CD8-positive, alpha-beta memory T cell (primary cell): ENCODE measurements at regions not wholly inside any gene's neighbourhood (a gene's known extent, or its start where the extent isn't known, plus 50 kb on each side); places are given as distances from the start of the nearest gene placed in this dataset.

Source experiments
- CTCF ChIA-PET: fragments of 350-600 bp; sonication (Branson Sonifier 250); formaldehyde crosslinking; loops from one replicate; lab custom pipeline; 2021; ENCODE audit warnings: antibody characterized with exemption; lab: Charles Lee
- POLR2A ChIA-PET: fragments of 350-600 bp; sonication (Branson Sonifier 250); formaldehyde crosslinking; loops from one replicate; lab custom pipeline; 2021; ENCODE audit warnings: antibody characterized with exemption; lab: Charles Lee
- DNase-seq, 5 donors: peaks; one replicate each; pipeline versions ENCODE4 v3.0.0 to v3.0.0-alpha.2; 2020 to 2022; ENCODE audit warnings: mixed read lengths in 1 of 5
- H3K27ac ChIP-seq: one replicate; pipeline ENCODE4 v1.7.0; 2013; ENCODE audit warnings: low read depth, mild to moderate bottlenecking, low read length, moderate library complexity
- H3K27me3 ChIP-seq: 2 replicates; pipeline ENCODE4 v1.7.0; 2013; ENCODE audit warnings: low read length, mild to moderate bottlenecking; ENCODE audit not compliant: insufficient read depth, poor library complexity, severe bottlenecking
- H3K36me3 ChIP-seq: 2 replicates; pipeline ENCODE4 v1.7.0; 2013; ENCODE audit warnings: mild to moderate bottlenecking, low read length, moderate library complexity; ENCODE audit not compliant: insufficient read depth
- H3K4me1 ChIP-seq: 2 replicates; pipeline ENCODE4 v1.7.0; 2013; ENCODE audit warnings: mild to moderate bottlenecking, low read length, moderate library complexity; ENCODE audit not compliant: insufficient read depth
- H3K4me3 ChIP-seq: 2 replicates; pipeline ENCODE4 v1.7.0; 2013; ENCODE audit warnings: mild to moderate bottlenecking, low read length
- H3K9me3 ChIP-seq: 2 replicates; pipeline ENCODE4 v1.7.0; 2013; ENCODE audit warnings: mild to moderate bottlenecking, low read length
- H3K27ac Mint-ChIP-seq, 8 donors: one replicate each; pipeline ENCODE4 v1.8.0; 2020 to 2021; ENCODE audit warnings: mixed read lengths in 8 of 8, mild to moderate bottlenecking in 6 of 8, inconsistent platforms in 3 of 8, moderate library complexity in 3 of 8
- H3K27me3 Mint-ChIP-seq, 2 donors: one replicate each; pipeline ENCODE4 v1.8.0; 2020 to 2021; ENCODE audit warnings: mixed read lengths in 2 of 2, mild to moderate bottlenecking in 1 of 2, moderate library complexity in 1 of 2
- H3K36me3 Mint-ChIP-seq, 3 donors: one replicate each; pipeline ENCODE4 v1.8.0; 2020 to 2021; ENCODE audit warnings: mixed read lengths in 3 of 3, inconsistent platforms in 1 of 3, mild to moderate bottlenecking in 1 of 3
- H3K4me1 Mint-ChIP-seq, 3 donors: one replicate each; pipeline ENCODE4 v1.8.0; 2020 to 2021; ENCODE audit warnings: mixed read lengths in 3 of 3, inconsistent platforms in 1 of 3, mild to moderate bottlenecking in 1 of 3
- H3K4me3 Mint-ChIP-seq, 7 donors: one replicate each; pipeline ENCODE4 v1.8.0; 2020 to 2021; ENCODE audit warnings: mixed read lengths in 7 of 7, mild to moderate bottlenecking in 6 of 7, moderate library complexity in 4 of 7, inconsistent platforms in 2 of 7
- H3K9me3 Mint-ChIP-seq, 5 donors: one replicate each; pipeline ENCODE4 v1.8.0; 2020 to 2022; ENCODE audit warnings: mixed read lengths in 5 of 5, mild to moderate bottlenecking in 3 of 5, moderate library complexity in 2 of 5, inconsistent platforms in 1 of 5

- Mint-ChIP-seq H3K4me3 (no peak overlapping the region), H3K36me3 (no peaks in the 10 kb centered on the region), H3K9me3 (no peaks in the 10 kb centered on the region), H3K27me3 (peaks cover 2 to 9% of the 10 kb centered on the region in 2 donors), H3K27ac (peak overlapping the region in 1 of 8 donors; percentile 58), H3K4me1 (no peaks in the 10 kb centered on the region)
- CTCF ChIA-PET: interaction anchor here (0.9 to 1.3 kb wide), 2 partner anchors 8 to 19 kb away, joined by 3 read pairs; no protein-coding TSS in a partner anchor
- no peaks in the 10 kb centered on the region for H3K27me3 ChIP-seq
- H3K27ac ChIP-seq: no peak overlapping the region
- POLR2A ChIA-PET: no interaction called here
- no peak overlapping the region for H3K4me3 ChIP-seq
- H3K9me3 ChIP-seq: no peaks in the 10 kb centered on the region
- no peak for DNase-seq
- H3K4me1 ChIP-seq: no peaks in the 10 kb centered on the region
- no peaks in the 10 kb centered on the region for H3K36me3 ChIP-seq
Measured at GRCh38 chr17:33981711-33982601, 273.1 kb upstream of the CCL2 start.

GRCh38 chr17:33982909-33983308, 272.2 kb upstream of the CCL2 start:
- H3K4me1 ChIP-seq: no peaks in the 10 kb centered on the region
- ChIA-PET CTCF (interaction anchor here (1.3 kb wide), 1 partner anchor 20 kb away, joined by 3 read pairs; no protein-coding TSS in a partner anchor), POLR2A (no interaction called here)
- no peaks in the 10 kb centered on the region for H3K36me3 Mint-ChIP-seq
- no peaks in the 10 kb centered on the region for H3K36me3 ChIP-seq
- no peak overlapping the region for H3K27ac ChIP-seq
- no peak for DNase-seq
- no peaks in the 10 kb centered on the region for H3K4me1 Mint-ChIP-seq
- no peaks in the 10 kb centered on the region for H3K9me3 ChIP-seq
- H3K9me3 Mint-ChIP-seq: peaks cover 0 to 2% (median 0%) of the 10 kb centered on the region in 5 donors
- peaks cover 5 to 12% of the 10 kb centered on the region in 2 donors for H3K27me3 Mint-ChIP-seq
- H3K4me3 Mint-ChIP-seq: no peak overlapping the region
- no peak overlapping the region for H3K27ac Mint-ChIP-seq
- no peak overlapping the region for H3K4me3 ChIP-seq
- no peaks in the 10 kb centered on the region for H3K27me3 ChIP-seq

- no peaks in the 10 kb centered on the region for H3K4me1 Mint-ChIP-seq
- peaks cover 0 to 2% (median 0%) of the 10 kb centered on the region in 5 donors for H3K9me3 Mint-ChIP-seq
- H3K27ac ChIP-seq: no peak overlapping the region
- DNase-seq: no peak
- no peaks in the 10 kb centered on the region for H3K9me3 ChIP-seq
- H3K27me3 Mint-ChIP-seq: peaks cover 8 to 17% of the 10 kb centered on the region in 2 donors
- H3K27ac Mint-ChIP-seq: no peak overlapping the region
- H3K4me1 ChIP-seq: no peaks in the 10 kb centered on the region
- H3K36me3 Mint-ChIP-seq: peaks cover 0 to 2% (median 0%) of the 10 kb centered on the region in 3 donors
- POLR2A ChIA-PET: no interaction called here
- no peaks in the 10 kb centered on the region for H3K36me3 ChIP-seq
- H3K4me3 Mint-ChIP-seq: no peak overlapping the region
- no peak overlapping the region for H3K4me3 ChIP-seq
- H3K27me3 ChIP-seq: no peaks in the 10 kb centered on the region
- CTCF ChIA-PET: no interaction called here
Measured at GRCh38 chr17:33983824-33984574, 271.1 kb upstream of the CCL2 start.

- Histone ChIP-seq H3K36me3 (no peaks in the 10 kb centered on the region), H3K27me3 (no peaks in the 10 kb centered on the region), H3K4me1 (no peaks in the 10 kb centered on the region), H3K9me3 (no peaks in the 10 kb centered on the region), H3K4me3 (no peak overlapping the region), H3K27ac (no peak overlapping the region)
- Mint-ChIP-seq H3K27me3 (peaks cover 7 to 23% of the 10 kb centered on the region in 2 donors), H3K4me3 (no peak overlapping the region), H3K9me3 (peaks cover 0 to 2% (median 0%) of the 10 kb centered on the region in 5 donors), H3K4me1 (no peaks in the 10 kb centered on the region), H3K27ac (no peak overlapping the region), H3K36me3 (peaks cover 0 to 3% (median 0%) of the 10 kb centered on the region in 3 donors)
- ChIA-PET CTCF (no interaction called here), POLR2A (no interaction called here)
- no peak for DNase-seq
Measured at GRCh38 chr17:33986088-33986487, 269.0 kb upstream of the CCL2 start.

- Histone ChIP-seq H3K27me3 (no peaks in the 10 kb centered on the region), H3K9me3 (no peaks in the 10 kb centered on the region), H3K27ac (no peak overlapping the region), H3K36me3 (no peaks in the 10 kb centered on the region), H3K4me3 (no peak overlapping the region), H3K4me1 (no peaks in the 10 kb centered on the region)
- no peak for DNase-seq
- Mint-ChIP-seq H3K27ac (no peak overlapping the region), H3K9me3 (peaks cover 0 to 2% (median 0%) of the 10 kb centered on the region in 5 donors), H3K4me3 (no peak overlapping the region), H3K36me3 (peaks cover 0 to 3% (median 0%) of the 10 kb centered on the region in 3 donors), H3K4me1 (no peaks in the 10 kb centered on the region), H3K27me3 (peaks cover 7 to 21% of the 10 kb centered on the region in 2 donors)
- POLR2A ChIA-PET: no interaction called here
- CTCF ChIA-PET: no interaction called here
Measured at GRCh38 chr17:33986566-33986965, 268.5 kb upstream of the CCL2 start.

- H3K27ac Mint-ChIP-seq: no peak overlapping the region
- Histone ChIP-seq H3K4me3 (no peak overlapping the region), H3K27me3 (no peaks in the 10 kb centered on the region), H3K4me1 (no peaks in the 10 kb centered on the region), H3K36me3 (no peaks in the 10 kb centered on the region), H3K9me3 (no peaks in the 10 kb centered on the region), H3K27ac (no peak overlapping the region)
- peaks cover 7 to 21% of the 10 kb centered on the region in 2 donors for H3K27me3 Mint-ChIP-seq
- H3K9me3 Mint-ChIP-seq: peaks cover 0 to 2% (median 0%) of the 10 kb centered on the region in 5 donors
- H3K4me3 Mint-ChIP-seq: no peak overlapping the region
- peaks cover 0 to 3% (median 0%) of the 10 kb centered on the region in 3 donors for H3K36me3 Mint-ChIP-seq
- DNase-seq: no peak
- ChIA-PET POLR2A (no interaction called here), CTCF (no interaction called here)
- no peaks in the 10 kb centered on the region for H3K4me1 Mint-ChIP-seq
Measured at GRCh38 chr17:33987162-33987561, 267.9 kb upstream of the CCL2 start.

- Mint-ChIP-seq H3K4me3 (no peak overlapping the region), H3K36me3 (peaks cover 0 to 3% (median 0%) of the 10 kb centered on the region in 3 donors), H3K4me1 (no peaks in the 10 kb centered on the region), H3K27me3 (peaks cover 7 to 21% of the 10 kb centered on the region in 2 donors), H3K27ac (no peak overlapping the region), H3K9me3 (peaks cover 0 to 2% (median 0%) of the 10 kb centered on the region in 5 donors)
- Histone ChIP-seq H3K27ac (no peak overlapping the region), H3K36me3 (no peaks in the 10 kb centered on the region), H3K4me1 (no peaks in the 10 kb centered on the region), H3K27me3 (no peaks in the 10 kb centered on the region), H3K9me3 (no peaks in the 10 kb centered on the region), H3K4me3 (no peak overlapping the region)
- ChIA-PET CTCF (no interaction called here), POLR2A (no interaction called here)
- no peak for DNase-seq
Measured at GRCh38 chr17:33989361-33990148, 265.5 kb upstream of the CCL2 start.
